NCI-H748 (cell line): ENCODE measurements at regions not wholly inside any gene's neighbourhood (a gene's known extent, or its start where the extent isn't known, plus 50 kb on each side); places are given as distances from the start of the nearest gene placed in this dataset.

ENCODE experiments used
- DNase-seq: peaks from one replicate; lab custom pipeline; 2025; ENCODE audit not compliant: unreplicated experiment; lab: John Stamatoyannopoulos, UW

- no peak for DNase-seq
Measured at GRCh38 chr9:71383308-71383940, 262.0 kb upstream of the TRPM3 start.

- DNase-seq, result no peak
Measured at GRCh38 chr9:71368157-71368556, 246.7 kb upstream of the TRPM3 start.

DNA sequence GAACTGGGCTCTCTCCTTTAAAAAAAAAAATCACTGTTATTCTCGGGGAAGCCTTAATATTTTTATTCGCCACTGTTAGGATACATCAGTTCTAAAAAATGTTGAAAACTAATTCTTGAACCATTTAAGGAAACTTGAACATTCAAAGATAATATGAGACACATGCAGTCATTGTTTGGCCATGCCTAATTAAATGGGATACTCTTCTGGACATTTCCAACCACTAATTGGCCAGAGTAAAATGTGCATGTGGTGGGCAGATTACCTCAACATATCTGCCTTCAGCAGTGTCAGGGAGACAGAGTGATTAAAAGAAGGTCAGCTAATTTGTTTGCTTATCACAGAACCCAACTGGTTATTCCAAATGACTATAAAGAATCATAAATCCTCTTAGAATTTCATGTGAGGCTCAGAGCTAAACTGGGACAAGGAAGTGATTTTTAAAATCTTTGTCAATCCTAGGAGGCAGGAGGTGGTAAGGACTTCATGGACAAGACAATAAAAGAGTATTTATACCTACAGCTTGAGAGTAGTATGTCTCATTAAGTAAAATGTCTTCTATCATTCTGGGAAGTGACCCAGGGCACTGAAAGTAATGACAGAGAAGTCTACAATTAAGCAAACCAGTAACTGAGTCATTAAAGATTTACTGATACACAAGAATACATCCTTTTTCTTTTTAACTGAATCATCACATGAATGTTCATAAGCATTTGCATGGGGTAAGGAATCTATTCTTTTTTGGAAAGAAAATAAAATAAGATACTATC, 242.9 kb upstream of the TRPM3 start:
- DNase-seq, result peak; percentile 45

- DNase-seq, result no peak
Measured at GRCh38 chr9:71363286-71363961, 242.0 kb upstream of the TRPM3 start.

DNA sequence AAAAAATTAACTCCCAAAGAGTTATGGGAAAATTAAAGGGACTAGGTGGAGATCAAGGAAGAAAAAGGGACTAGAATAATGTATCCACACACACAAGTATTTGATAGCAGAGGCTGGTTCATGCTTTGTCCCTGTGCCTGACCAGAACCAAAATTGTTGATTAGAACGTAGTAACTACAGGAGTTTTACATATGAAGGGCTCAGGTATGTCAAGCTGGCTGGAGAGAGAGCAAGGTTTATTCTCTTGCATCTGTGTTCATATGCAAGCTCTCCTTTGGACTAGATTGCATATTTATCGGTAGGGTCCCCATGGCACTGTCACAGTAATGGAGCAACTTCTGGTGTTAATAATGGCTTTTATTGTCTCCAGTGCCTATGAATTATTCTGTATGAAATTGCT, 239.9 kb upstream of the TRPM3 start:
- DNase-seq, result no peak

DNA sequence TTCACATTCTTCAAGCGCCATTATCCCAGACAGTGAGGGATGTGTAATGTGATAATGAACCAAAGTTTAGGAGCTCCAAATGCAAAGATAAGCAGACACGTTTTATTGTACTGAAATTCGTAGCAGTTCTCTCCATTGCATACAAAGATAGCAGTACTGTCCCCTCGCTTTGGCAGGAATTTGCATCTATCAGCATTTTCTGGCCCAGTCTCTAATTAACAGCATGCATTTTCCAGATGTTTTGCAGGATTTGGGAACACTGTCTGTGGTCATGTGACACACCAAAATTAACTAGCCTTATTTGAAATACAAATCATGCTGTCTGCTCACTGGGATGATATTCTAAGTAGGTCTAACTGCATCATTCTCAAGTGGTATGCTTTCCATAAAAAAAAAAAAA, 235.9 kb upstream of the TRPM3 start:
- no peak for DNase-seq

DNA sequence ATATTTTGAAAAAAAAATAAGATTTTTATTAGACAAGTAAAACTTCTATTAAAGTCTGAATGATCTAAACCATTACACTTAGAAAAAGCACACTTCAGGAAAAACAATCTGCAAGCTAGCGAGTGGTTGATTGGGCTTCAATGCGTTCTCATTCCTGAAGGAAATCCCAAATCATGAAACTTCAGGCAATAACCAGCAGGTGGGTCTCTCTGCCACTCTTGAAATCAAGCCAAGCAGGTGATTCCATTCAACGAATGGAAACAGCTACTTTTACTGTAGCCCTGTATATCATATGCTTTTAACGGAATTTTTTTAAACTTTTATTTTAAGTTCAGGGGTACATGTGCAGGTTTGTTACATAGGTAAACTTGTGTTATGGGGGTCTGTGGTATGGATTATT, 234.5 kb upstream of the TRPM3 start:
- DNase-seq, result peak; percentile 39

DNA sequence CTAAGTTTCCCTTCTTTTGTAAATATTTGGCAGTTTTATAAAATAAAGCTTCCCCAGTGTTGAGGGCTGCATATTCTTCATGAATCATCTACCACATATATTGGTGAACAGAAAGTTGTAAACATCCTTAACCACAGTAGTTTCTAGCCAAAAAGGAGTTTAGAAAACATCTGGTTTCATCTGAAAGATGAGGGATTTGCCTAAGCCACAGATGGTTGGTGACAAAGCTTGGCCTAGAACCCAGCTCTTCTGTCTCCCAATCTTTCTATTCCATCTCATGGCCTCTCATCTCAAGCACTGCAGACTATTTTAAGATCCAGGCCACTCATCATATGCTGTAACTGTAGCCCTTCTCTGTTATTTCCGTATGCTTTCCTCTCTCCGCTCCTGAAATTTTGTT, 232.3 kb upstream of the TRPM3 start:
- DNase-seq, result no peak

GRCh38 chr9:71352837-71353236, 231.4 kb upstream of the TRPM3 start:
- peak; percentile 33 for DNase-seq

DNA sequence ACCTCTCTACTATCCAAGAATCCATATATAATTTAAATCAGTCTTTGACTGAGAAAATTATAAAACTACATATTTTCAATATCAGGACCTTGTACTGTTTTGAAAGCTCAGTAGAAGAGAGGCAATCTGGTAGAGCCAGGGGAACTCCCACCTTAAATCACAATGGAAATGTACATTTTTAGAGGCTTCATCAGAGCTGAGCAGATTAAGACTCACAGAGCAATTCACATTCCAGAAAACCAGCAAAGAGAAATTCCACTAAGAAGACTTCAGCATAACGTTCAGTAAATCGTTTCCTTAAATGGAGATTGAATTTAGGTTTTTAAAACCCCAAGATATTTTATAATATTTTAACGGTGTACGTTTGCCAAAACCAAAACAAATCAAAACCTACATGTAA, 227.8 kb upstream of the TRPM3 start:
- DNase-seq, result no peak

GRCh38 chr9:71333321-71333720, 211.9 kb upstream of the TRPM3 start:
- DNase-seq, result no peak

GRCh38 chr9:71331603-71332002, 210.2 kb upstream of the TRPM3 start:
- DNase-seq, result no peak

- no peak for DNase-seq
Measured at GRCh38 chr9:71329873-71330272, 208.5 kb upstream of the TRPM3 start.

DNA sequence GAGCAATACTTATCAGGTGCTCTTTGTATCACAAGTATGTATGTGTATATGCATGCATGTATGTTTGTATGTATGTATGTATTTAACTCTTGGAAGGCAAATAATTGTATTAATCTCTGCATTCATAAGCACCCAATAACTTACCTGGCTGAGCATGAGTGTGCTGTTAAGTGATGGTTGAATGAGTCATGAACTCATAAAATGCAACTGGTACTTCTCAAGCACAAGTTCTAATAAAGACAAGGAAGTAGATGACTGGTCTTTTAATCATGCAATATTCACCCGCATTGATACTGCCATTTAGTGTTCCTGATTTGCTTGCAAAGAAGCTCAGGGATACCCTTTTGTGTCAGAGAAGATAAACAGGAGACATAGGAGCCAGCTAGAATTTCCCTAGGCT, 204.9 kb upstream of the TRPM3 start:
- DNase-seq, result no peak

DNA sequence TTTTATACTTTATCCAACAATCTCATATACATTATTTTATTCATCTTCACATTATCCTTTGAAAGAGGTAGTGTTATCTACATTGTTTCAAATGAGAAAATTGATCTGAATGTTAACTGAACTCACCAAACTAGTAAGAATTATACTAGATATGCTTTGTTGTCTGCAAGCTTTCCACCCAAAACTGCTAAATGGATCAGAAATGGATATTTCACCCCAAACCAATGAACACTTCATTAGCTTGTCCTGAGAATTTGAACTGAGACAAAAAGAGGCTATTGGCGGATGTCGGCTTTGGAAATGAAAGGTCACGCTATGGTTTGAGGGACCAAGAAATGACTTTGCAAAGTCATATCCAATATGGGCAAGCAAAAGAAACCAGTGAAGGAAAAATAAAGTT, 201.9 kb upstream of the TRPM3 start:
- no peak for DNase-seq

DNA sequence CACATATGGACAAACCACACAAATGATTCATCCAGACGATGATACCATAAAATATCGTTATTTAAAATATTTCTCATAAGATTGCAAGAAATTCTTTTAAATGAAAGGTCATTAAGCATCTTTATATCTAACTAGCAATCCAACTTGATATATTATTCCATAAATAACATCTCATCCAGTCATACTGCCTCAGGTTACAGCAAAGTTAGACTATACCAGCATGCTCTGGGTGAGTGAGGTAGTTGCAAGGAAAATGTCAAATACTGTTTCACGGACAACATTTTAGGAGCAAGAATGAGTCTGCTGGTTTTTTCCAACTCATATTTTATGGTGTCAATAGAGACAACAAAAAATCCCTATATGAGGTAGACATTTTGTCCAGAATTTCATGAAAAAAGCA, 200.9 kb upstream of the TRPM3 start:
- no peak for DNase-seq

GRCh38 chr9:71308454-71308853, 187.0 kb upstream of the TRPM3 start:
- no peak for DNase-seq

- no peak for DNase-seq
Measured at GRCh38 chr9:71306134-71306533, 184.7 kb upstream of the TRPM3 start.

DNA sequence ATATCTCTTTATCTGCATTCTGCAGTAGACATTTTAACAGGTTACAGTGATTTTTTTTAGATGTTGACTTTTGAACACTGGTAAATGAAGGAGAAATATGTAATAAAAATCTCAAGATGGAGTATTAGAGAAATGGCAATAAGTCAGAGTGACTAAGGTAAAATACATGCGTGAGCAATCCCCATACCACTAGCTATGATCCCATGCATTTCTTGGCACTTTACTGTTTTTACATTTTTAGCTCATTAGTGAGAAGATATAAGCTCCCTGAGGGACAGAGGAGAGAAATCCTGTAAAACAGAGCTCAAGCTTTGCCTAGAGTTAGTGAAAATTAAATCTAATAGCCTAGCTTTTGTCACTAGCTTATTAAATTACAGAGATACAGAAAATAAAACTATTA, 181.9 kb upstream of the TRPM3 start:
- DNase-seq, result no peak

- DNase-seq, result no peak
Measured at GRCh38 chr9:71302776-71303175, 181.4 kb upstream of the TRPM3 start.

GRCh38 chr9:71295928-71296327, 174.5 kb upstream of the TRPM3 start:
- DNase-seq, result no peak

GRCh38 chr9:71286146-71286545, 164.7 kb upstream of the TRPM3 start:
- DNase-seq, result no peak
